GM12878 (cell line): ENCODE measurements at regions not wholly inside any gene's neighbourhood (a gene's known extent, or its start where the extent isn't known, plus 50 kb on each side); places are given as distances from the start of the nearest gene placed in this dataset.

ENCODE experiments used
- ATAC-seq: fragments of 200-7000 bp; cut with Tn5 transposase; 3 replicates; pipeline ENCODE4 v1.9.1; 2020; ENCODE audit warnings: mild to moderate bottlenecking, moderate library complexity
- BruUV-seq: library from RNA; stranded (reverse); fragments of 400-500 nt; replicated peaks from 2 replicates; lab custom pipeline; 2021; lab: Mats Ljungman, UMichigan
- CTCF ChIA-PET: fragments of 300-600 bp; sonication (Branson Sonifier 250); formaldehyde crosslinking; extraction: SDS; loops from one replicate; lab custom pipeline; 2021; ENCODE audit warnings: inconsistent platforms; lab: Yijun Ruan, JAX
- POLR2A ChIA-PET: fragments of 350-600 bp; formaldehyde crosslinking; extraction: SDS; loops from one replicate; lab custom pipeline; 2021; ENCODE audit warnings: inconsistent platforms; lab: Charles Lee
- RAD21 ChIA-PET: fragments of 300-600 bp; sonication (Branson Sonifier 250); formaldehyde crosslinking; loops from one replicate; lab custom pipeline; 2023; ENCODE audit warnings: antibody characterized with exemption; ENCODE audit not compliant: unreplicated experiment; lab: Charles Lee
- SMC1A ChIA-PET: fragments of 300-600 bp; sonication (Branson Sonifier 250); formaldehyde crosslinking; loops from one replicate; lab custom pipeline; 2023; ENCODE audit not compliant: unreplicated experiment, uncharacterized antibody; lab: Charles Lee
- DNase-seq: peaks from one replicate; pipeline ENCODE4 v3.0.0-alpha.2; 2011; ENCODE audit warnings: low read depth, low spot score
- FAIRE-seq: peaks from 3 replicates; lab custom pipeline; 2011; peaks lifted over from hg19 to GRCh38; lab: Jason Lieb, UNC
- H2AFZ ChIP-seq: 2 replicates; pipeline ENCODE4 v1.6.0; 2011; ENCODE audit warnings: low read depth, low read length, control low read depth; ENCODE audit not compliant: control insufficient read depth
- H3K27ac ChIP-seq: 2 replicates; pipeline ENCODE4 v1.5.1; 2011; ENCODE audit warnings: control low read depth; ENCODE audit not compliant: control insufficient read depth, insufficient read depth
- H3K27me3 ChIP-seq, 2 experiments: replicated peaks in 1 of 2; 2 replicates each; pipeline versions ENCODE4 v1.6.0 to v1.6.1; 2011; ENCODE audit warnings: low read length in 1 of 2; ENCODE audit not compliant: control insufficient read depth in 2 of 2, insufficient read depth in 2 of 2
- H3K36me3 ChIP-seq, 2 experiments: 2 replicates each; pipeline ENCODE4 v1.5.1; 2011; ENCODE audit warnings: low read length in 1 of 2; ENCODE audit not compliant: control insufficient read depth in 2 of 2, insufficient read depth in 2 of 2
- H3K4me1 ChIP-seq: 2 replicates; pipeline ENCODE4 v1.6.1; 2011; ENCODE audit warnings: mild to moderate bottlenecking, low read length, moderate library complexity, mixed read lengths; ENCODE audit not compliant: control insufficient read depth, insufficient read depth
- H3K4me2 ChIP-seq: 2 replicates; pipeline ENCODE4 v1.6.0; 2011; ENCODE audit warnings: control low read depth; ENCODE audit not compliant: control insufficient read depth, insufficient read depth
- H3K4me3 ChIP-seq: fragments of 200-600 bp; sonication (generic); 2 replicates; pipeline ENCODE4 v1.5.1; 2016
- H3K79me2 ChIP-seq: 2 replicates; pipeline ENCODE4 v1.6.0; 2011; ENCODE audit warnings: low read length; ENCODE audit not compliant: control insufficient read depth, insufficient read depth
- H3K9ac ChIP-seq: 2 replicates; pipeline ENCODE4 v1.8.0; 2011; ENCODE audit warnings: low read length, control low read depth, mixed read lengths; ENCODE audit not compliant: control insufficient read depth, insufficient read depth
- H3K9me3 ChIP-seq: replicated peaks from 3 replicates; pipeline ENCODE4 v1.5.1; 2011; ENCODE audit warnings: mild to moderate bottlenecking, low read length; ENCODE audit not compliant: control insufficient read depth, insufficient read depth
- H4K20me1 ChIP-seq: 2 replicates; pipeline ENCODE4 v1.6.0; 2011; ENCODE audit not compliant: control insufficient read depth, insufficient read depth
- CBFB ChIP-seq: IDR thresholded peaks from 2 replicates; pipeline ENCODE4 v1.6.1; 2016; ENCODE audit warnings: antibody characterized with exemption, low read depth
- CHD1 ChIP-seq: IDR thresholded peaks from 2 replicates; pipeline ENCODE4 v1.6.1; 2012; ENCODE audit warnings: low read depth, low read length, improper control_type of control experiment
- CHD2 ChIP-seq: IDR thresholded peaks from 2 replicates; pipeline ENCODE4 v1.6.1; 2011; ENCODE audit warnings: low read depth, low read length, improper control_type of control experiment, borderline replicate concordance
- CREB1 ChIP-seq: IDR thresholded peaks from 2 replicates; pipeline ENCODE4 v1.6.1; 2012; ENCODE audit warnings: low read depth, mild to moderate bottlenecking, inconsistent platforms
- CUX1 ChIP-seq: IDR thresholded peaks from 2 replicates; pipeline ENCODE4 v1.6.1; 2012; ENCODE audit warnings: improper control_type of control experiment, low read depth, low read length; ENCODE audit not compliant: insufficient replicate concordance
- FOS ChIP-seq: IDR thresholded peaks from 3 replicates; pipeline ENCODE4 v1.6.1; 2011; ENCODE audit warnings: borderline replicate concordance; ENCODE audit not compliant: insufficient read length; ENCODE audit errors: extremely low read depth
- RUNX3 ChIP-seq: IDR thresholded peaks from 2 replicates; pipeline ENCODE4 v1.6.1; 2012; ENCODE audit warnings: low read length, inconsistent platforms
- STAT3 ChIP-seq: IDR thresholded peaks from 2 replicates; pipeline ENCODE4 v1.6.1; 2011; ENCODE audit warnings: low read depth, low read length, improper control_type of control experiment
- WRNIP1 ChIP-seq: IDR thresholded peaks from 2 replicates; pipeline ENCODE4 v1.6.1; 2011; ENCODE audit warnings: low read depth, low read length, improper control_type of control experiment, borderline replicate concordance
- YY1 ChIP-seq: IDR thresholded peaks from 2 replicates; pipeline ENCODE4 v1.6.1; 2011; ENCODE audit warnings: low read depth, mild to moderate bottlenecking, low read length
- ZZZ3 ChIP-seq: IDR thresholded peaks from 2 replicates; pipeline ENCODE4 v1.6.1; 2011; ENCODE audit warnings: low read depth; ENCODE audit not compliant: control insufficient read depth, insufficient read length
- WGBS: methylation state at CpG from one replicate; pipeline ENCODE4 v1.1.6; 2016; ENCODE audit warnings: low lambda C conversion rate; ENCODE audit not compliant: insufficient replicate concordance, insufficient coverage; ENCODE audit errors: missing lambda C conversion rate; 5-methylcytosine and 5-hydroxymethylcytosine counted together
- in situ Hi-C: fragments of 300-500 bp; cut with MboI; formaldehyde crosslinking; loops from 9 replicates; pipeline ENCODE4 v1.14.3; 2018; ENCODE audit warnings: mixed read lengths
- intact Hi-C: fragments of 100-400 bp; cut with micrococcal nuclease; formaldehyde crosslinking; loops from one replicate; pipeline ENCODE4 v1.14.2; 2022; ENCODE audit not compliant: unreplicated experiment
- TF ChIP-seq, protein P1 (sequence below): fragments of 450-650 bp; IDR thresholded peaks from 2 replicates; pipeline ENCODE4 v1.6.1; 2017; ENCODE audit warnings: mild to moderate bottlenecking, moderate library complexity
- TF ChIP-seq, protein P2 (sequence below): fragments of 450-650 bp; IDR thresholded peaks from 2 replicates; pipeline ENCODE4 v1.6.1; 2018; ENCODE audit warnings: borderline replicate concordance, mild to moderate bottlenecking; ENCODE audit not compliant: partially characterized antibody

- Histone ChIP-seq H4K20me1 (no peaks in the 10 kb centered on the region), H2AFZ (no peak overlapping the region), H3K9ac (no peak overlapping the region), H3K79me2 (no peaks in the 10 kb centered on the region), H3K36me3 (no peaks in the 10 kb centered on the region), H3K4me3 (no peak overlapping the region), H3K4me1 (no peaks in the 10 kb centered on the region), H3K27ac (no peak overlapping the region), H3K9me3 (no peaks in the 10 kb centered on the region), H3K27me3 (no peaks in the 10 kb centered on the region), H3K4me2 (no peak overlapping the region)
- ATAC-seq (no peak), DNase-seq (no peak), FAIRE-seq (no peak)
- no peak for TF ChIP-seq CUX1
- no peak for TF ChIP-seq ZZZ3
- TF ChIP-seq, protein P1, sequence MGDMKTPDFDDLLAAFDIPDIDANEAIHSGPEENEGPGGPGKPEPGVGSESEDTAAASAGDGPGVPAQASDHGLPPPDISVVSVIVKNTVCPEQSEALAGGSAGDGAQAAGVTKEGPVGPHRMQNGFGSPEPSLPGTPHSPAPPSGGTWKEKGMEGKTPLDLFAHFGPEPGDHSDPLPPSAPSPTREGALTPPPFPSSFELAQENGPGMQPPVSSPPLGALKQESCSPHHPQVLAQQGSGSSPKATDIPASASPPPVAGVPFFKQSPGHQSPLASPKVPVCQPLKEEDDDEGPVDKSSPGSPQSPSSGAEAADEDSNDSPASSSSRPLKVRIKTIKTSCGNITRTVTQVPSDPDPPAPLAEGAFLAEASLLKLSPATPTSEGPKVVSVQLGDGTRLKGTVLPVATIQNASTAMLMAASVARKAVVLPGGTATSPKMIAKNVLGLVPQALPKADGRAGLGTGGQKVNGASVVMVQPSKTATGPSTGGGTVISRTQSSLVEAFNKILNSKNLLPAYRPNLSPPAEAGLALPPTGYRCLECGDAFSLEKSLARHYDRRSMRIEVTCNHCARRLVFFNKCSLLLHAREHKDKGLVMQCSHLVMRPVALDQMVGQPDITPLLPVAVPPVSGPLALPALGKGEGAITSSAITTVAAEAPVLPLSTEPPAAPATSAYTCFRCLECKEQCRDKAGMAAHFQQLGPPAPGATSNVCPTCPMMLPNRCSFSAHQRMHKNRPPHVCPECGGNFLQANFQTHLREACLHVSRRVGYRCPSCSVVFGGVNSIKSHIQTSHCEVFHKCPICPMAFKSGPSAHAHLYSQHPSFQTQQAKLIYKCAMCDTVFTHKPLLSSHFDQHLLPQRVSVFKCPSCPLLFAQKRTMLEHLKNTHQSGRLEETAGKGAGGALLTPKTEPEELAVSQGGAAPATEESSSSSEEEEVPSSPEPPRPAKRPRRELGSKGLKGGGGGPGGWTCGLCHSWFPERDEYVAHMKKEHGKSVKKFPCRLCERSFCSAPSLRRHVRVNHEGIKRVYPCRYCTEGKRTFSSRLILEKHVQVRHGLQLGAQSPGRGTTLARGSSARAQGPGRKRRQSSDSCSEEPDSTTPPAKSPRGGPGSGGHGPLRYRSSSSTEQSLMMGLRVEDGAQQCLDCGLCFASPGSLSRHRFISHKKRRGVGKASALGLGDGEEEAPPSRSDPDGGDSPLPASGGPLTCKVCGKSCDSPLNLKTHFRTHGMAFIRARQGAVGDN, result no peak
- no peak for TF ChIP-seq WRNIP1
- TF ChIP-seq STAT3, result no peak
- TF ChIP-seq, protein P2, sequence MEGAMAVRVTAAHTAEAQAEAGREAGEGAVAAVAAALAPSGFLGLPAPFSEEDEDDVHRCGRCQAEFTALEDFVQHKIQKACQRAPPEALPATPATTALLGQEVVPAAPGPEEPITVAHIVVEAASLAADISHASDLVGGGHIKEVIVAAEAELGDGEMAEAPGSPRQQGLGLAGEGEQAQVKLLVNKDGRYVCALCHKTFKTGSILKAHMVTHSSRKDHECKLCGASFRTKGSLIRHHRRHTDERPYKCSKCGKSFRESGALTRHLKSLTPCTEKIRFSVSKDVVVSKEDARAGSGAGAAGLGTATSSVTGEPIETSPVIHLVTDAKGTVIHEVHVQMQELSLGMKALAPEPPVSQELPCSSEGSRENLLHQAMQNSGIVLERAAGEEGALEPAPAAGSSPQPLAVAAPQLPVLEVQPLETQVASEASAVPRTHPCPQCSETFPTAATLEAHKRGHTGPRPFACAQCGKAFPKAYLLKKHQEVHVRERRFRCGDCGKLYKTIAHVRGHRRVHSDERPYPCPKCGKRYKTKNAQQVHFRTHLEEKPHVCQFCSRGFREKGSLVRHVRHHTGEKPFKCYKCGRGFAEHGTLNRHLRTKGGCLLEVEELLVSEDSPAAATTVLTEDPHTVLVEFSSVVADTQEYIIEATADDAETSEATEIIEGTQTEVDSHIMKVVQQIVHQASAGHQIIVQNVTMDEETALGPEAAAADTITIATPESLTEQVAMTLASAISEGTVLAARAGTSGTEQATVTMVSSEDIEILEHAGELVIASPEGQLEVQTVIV, result no peak
- no peak for TF ChIP-seq CHD2
- TF ChIP-seq YY1, result no peak
- TF ChIP-seq CHD1, result no peak
- no peak for TF ChIP-seq RUNX3
- no peak for TF ChIP-seq CREB1
- no peak for TF ChIP-seq CBFB
- TF ChIP-seq FOS, result no peak
- RAD21 ChIA-PET, result no interaction called here
- intact Hi-C loops (no loop called here), in situ Hi-C loops (no loop called here)
- 0% methylated on average over 1 of the region's 1 CpG for WGBS
- SMC1A ChIA-PET, result interaction anchor here (0.9 to 1.3 kb wide), 3 partner anchors 9 to 117 kb away, joined by 3 read pairs; no protein-coding TSS in a partner anchor
- CTCF ChIA-PET, result interaction anchor here (1.2 kb wide), 1 partner anchor 8 kb away, joined by 3 read pairs; no protein-coding TSS in a partner anchor
- no TSS peak for BruUV-seq
- POLR2A ChIA-PET, result no interaction called here
These were observed 230.8 kb upstream of the RND3 start for GRCh38 chr2:150718280-150718679.
